ENCODE measurements at regions not wholly inside any gene's neighbourhood (a gene's known extent, or its start where the extent isn't known, plus 50 kb on each side); places are given as distances from the start of the nearest gene placed in this dataset.

DNA sequence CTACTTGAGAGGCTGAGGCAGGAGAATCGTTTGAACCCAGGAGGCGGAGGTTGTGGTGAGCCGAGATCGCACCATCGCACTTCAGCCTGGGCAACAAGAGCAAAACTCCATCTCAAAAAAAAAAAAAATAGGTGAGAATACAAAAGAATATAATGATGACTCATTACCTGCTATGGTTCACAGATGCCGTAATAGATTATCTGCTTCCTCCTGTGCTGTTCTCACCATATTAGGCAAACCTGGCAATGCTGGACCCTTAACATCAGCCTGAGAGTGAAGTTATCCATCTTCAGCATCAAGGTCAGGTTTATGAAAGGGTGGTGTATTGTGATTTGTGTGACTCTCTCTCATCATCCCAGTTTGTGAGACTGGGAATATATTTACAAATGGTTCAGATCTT is 271.3 kb upstream of the CPHXL start:
- TF ChIP-seq POLR2AphosphoS5 (IDR thresholded peaks at IDR 0.05), result no peak
- no peak for TF ChIP-seq POLR2A (IDR thresholded peaks at IDR 0.05)

All from sigmoid colon (tissue), 4 donors.